ENCODE measurements at regions not wholly inside any gene's neighbourhood (a gene's known extent, or its start where the extent isn't known, plus 50 kb on each side); places are given as distances from the start of the nearest gene placed in this dataset.
"Not testable (repeated sequence)": the region's sequence is repeated elsewhere in the genome, so short reads cannot be mapped to it uniquely, and the experiment has no call there.

GRCh38 chr5:101716941-101717340 is 579.1 kb downstream of the SLCO4C1 start:
- H3K4me3 ChIP-seq (ENCODE audit: low read depth, low read length): no peak overlapping the region
- no peak for DNase-seq (ENCODE audit: low read depth, low spot score)
- in situ Hi-C loops (cut with HindIII; ENCODE audit: low sequenced_read_pairs): no loop called here
- no peak for TF ChIP-seq CTCF (IDR thresholded peaks at IDR 0.05; ENCODE audit: low read depth, low read length)

- H3K4me3 ChIP-seq (ENCODE audit: low read depth, low read length); DNase-seq (ENCODE audit: low read depth, low spot score); in situ Hi-C loops (cut with HindIII; ENCODE audit: low sequenced_read_pairs): not testable (repeated sequence)
Measured at GRCh38 chr5:101715790-101716189, 580.3 kb downstream of the SLCO4C1 start.

GRCh38 chr5:101689306-101689705 is 606.8 kb downstream of the SLCO4C1 start:
- in situ Hi-C loops (cut with HindIII; ENCODE audit: low sequenced_read_pairs): no loop called here

GRCh38 chr5:101688156-101688555 is 607.9 kb downstream of the SLCO4C1 start:
- in situ Hi-C loops (cut with HindIII; ENCODE audit: low sequenced_read_pairs): no loop called here

More at GRCh38 chr5:101689306-101689705, 606.8 kb downstream of the SLCO4C1 start:
- no peak for DNase-seq (ENCODE audit: low read depth, low spot score)
- no peak for TF ChIP-seq CTCF (IDR thresholded peaks at IDR 0.05; ENCODE audit: low read depth, low read length)
- H3K4me3 ChIP-seq (ENCODE audit: low read depth, low read length): no peak overlapping the region

GRCh38 chr5:101687349-101687985 is 608.6 kb downstream of the SLCO4C1 start:
- in situ Hi-C loops (cut with HindIII; ENCODE audit: low sequenced_read_pairs): no loop called here
- no peak for TF ChIP-seq CTCF (IDR thresholded peaks at IDR 0.05; ENCODE audit: low read depth, low read length)
- DNase-seq (ENCODE audit: low read depth, low spot score): peak; percentile 25
- no peak overlapping the region for H3K4me3 ChIP-seq (ENCODE audit: low read depth, low read length)

More at GRCh38 chr5:101688156-101688555, 607.9 kb downstream of the SLCO4C1 start:
- DNase-seq (ENCODE audit: low read depth, low spot score): no peak
- H3K4me3 ChIP-seq (ENCODE audit: low read depth, low read length): no peak overlapping the region
- no peak for TF ChIP-seq CTCF (IDR thresholded peaks at IDR 0.05; ENCODE audit: low read depth, low read length)

- TF ChIP-seq CTCF (IDR thresholded peaks at IDR 0.05; ENCODE audit: low read depth, low read length): no peak
- no peak overlapping the region for H3K4me3 ChIP-seq (ENCODE audit: low read depth, low read length)
- in situ Hi-C loops (cut with HindIII; ENCODE audit: low sequenced_read_pairs): no loop called here
- DNase-seq (ENCODE audit: low read depth, low spot score): no peak
Measured at GRCh38 chr5:101686536-101687157, 609.4 kb downstream of the SLCO4C1 start.

GRCh38 chr5:101679816-101680215 is 616.3 kb downstream of the SLCO4C1 start:
- in situ Hi-C loops (cut with HindIII; ENCODE audit: low sequenced_read_pairs): no loop called here
- no peak for TF ChIP-seq CTCF (IDR thresholded peaks at IDR 0.05; ENCODE audit: low read depth, low read length)
- peak; percentile 18 for DNase-seq (ENCODE audit: low read depth, low spot score)
- no peak overlapping the region for H3K4me3 ChIP-seq (ENCODE audit: low read depth, low read length)

Measured in astrocyte of the spinal cord (primary cell).